ENCODE measurements at regions not wholly inside any gene's neighbourhood (a gene's known extent, or its start where the extent isn't known, plus 50 kb on each side); places are given as distances from the start of the nearest gene placed in this dataset.
"Not testable (repeated sequence)": the region's sequence is repeated elsewhere in the genome, so short reads cannot be mapped to it uniquely, and the experiment has no call there.

DNA sequence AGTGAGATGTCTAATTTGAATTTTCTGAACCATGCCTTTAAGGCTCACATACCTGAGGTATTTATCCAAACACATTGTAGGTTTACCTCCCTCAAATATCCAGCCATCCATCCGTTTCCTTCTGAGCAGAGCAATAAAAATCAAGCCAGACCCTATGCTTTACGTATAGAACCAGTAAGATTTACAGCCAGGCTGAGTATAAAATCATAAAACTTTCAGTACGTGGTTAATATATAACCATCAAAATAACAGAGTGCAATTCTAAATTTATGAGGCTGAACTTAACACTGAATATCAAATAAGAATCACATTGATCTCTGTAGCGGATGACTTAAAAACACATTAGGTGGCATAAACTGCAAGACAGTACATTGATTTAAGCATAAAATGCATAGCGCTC is 877.9 kb upstream of the WWC1 start:
- no peak for DNase-seq

DNA sequence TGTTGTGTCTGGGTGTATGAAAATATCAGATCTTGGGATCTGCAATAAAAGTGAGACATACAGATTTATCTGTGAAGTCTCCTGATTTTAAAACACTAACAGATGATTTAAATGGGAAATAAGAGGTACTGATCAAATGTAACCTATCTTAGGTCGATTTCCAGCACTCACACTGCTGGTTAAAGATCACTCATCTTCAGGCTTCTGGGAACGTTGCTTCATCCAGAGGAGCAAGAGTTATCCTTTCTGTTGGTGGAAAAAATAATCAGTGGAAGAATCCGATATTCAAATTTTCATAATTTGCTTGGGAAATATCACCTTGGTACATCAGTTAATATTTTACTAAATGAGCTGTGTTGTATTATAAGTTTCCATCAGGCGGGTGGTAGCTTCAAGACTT is 876.8 kb upstream of the WWC1 start:
- DNase-seq: no peak

DNA sequence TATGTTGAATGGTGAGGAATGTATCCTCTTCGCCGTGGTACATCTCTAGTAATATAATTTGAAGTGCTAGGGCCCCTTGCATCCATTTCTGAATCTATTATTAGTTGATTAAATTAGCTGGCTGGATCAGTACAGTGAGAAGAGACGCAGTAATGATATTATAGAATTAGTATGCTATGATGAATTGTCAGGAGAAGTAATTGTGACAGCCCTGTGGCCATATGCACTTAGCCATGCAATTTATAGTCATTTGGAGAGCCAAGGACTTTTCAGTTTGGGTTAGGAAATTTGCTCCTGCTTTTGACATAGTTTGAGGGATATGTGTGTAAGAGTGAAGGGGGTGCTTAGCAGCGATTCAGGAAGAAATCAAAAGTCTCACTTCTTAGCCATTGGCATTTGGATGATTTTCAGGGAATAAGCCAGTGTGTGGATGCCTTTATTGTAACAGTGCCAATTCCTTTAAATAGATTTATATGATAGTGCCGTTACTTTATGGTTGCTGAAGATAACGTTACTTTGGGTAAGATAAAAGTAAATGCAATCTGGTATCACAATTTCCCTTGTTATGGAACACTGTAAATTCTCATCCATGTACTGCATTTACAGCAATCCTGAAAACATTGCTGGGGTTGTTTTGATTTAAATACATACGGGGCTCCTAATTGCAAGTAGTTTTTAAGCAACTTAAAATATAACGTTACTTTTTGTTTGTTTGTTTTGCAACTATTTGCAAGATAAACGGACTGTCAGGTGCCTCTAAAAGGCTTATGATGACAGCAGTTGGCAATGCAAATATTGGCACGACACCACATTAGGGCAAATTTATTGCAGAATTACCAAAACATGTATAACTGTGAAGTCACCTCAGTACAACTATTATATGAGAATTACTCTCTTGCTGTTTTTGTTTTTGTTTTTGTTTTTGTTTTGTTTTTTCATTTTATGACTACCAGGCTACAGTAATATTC is 875.4 kb upstream of the WWC1 start:
- DNase-seq: no peak

DNA sequence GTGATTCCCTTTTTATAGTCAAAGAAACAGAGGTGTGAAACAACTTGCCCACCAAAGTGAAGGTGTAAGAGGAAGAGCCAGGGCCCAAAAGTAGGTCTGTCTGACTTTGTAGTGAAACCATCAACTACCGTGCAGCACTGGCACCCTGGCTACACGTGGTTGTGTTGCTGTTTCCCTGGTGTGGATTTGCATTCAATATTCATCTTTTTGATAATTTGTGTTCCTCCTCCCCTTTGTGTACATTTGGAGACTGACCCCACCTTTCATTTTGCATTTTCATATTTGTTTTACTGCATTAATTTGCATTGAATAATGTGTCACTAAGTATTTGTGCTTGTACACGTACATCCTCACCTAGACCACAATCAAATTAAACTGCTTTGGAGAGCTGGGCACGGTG is 873.8 kb upstream of the WWC1 start:
- DNase-seq: no peak

DNA sequence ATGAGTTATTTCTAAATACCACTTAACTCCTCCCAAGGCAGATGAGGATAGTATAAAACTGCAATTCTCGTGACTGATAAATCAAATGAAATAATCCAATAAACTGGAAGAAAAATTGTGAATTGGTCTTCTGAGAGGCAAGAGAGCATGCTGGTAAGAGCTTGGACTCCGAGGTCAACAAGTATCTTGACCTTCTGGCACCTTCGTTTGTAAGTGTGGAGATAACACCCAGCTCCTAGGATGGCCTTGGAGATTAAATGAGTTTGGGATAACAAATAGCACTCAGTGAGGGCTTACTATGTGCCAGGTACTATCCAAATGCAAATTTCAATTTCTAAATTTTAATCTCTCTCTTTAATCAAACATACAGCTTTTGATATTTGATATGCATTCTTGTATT is 866.3 kb upstream of the WWC1 start:
- DNase-seq: no peak

DNA sequence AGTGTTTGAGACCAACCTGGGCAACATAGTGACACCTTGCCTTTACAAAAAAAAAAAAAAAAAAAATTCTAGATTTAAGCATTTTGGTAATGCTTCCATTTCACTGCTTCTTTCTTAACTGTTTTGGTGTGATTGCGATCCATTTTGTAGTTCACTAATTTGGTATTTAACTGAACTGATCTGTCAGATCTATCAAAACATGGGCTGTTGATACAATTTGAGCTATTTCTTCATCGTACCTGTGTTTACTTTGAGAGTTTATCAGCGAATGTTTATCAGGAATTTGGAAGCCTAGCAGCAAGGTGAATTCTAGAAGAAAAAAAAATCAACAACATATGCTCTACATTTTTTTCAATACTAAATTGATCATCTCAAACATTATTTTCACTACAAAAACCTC is 864.9 kb upstream of the WWC1 start:
- DNase-seq: no peak

DNA sequence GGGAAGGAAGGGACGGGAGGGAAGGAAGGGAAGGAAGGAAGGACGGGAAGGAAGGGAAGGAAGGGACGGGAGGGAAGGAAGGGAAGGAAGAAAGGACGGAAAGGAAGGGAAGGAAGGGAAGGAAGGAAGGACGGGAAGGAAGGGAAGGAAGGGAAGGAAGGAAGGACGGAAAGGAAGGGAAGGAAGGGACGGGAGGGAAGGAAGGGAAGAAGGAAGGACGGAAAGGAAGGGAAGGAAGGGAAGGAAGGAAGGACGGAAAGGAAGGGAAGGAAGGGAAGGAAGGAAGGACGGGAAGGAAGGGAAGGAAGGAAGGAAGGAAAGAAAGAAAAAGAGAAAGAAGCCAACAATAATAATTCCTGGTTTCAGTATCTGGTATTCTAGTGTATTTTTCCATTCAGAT is 863.8 kb upstream of the WWC1 start:
- not testable (repeated sequence) for DNase-seq

DNA sequence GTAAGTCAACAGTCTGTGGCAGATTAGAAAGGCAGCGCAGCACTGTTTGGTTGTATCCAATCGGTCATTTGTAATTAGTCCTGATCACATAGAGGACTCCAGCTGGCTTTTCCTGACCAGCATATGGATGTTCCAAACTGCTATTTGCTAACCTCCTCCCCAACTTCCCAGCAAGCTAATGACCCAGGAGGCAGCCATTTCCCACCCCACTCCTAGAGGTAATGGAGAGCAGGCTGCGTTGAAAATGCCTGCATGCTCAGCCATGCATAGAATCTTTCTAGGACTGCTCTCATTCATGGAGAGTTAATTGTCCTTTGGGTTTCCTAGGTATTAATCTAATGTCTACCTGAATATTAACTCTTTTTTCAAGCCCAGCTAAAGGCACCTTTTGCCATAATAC is 850.6 kb upstream of the WWC1 start:
- DNase-seq: no peak

DNA sequence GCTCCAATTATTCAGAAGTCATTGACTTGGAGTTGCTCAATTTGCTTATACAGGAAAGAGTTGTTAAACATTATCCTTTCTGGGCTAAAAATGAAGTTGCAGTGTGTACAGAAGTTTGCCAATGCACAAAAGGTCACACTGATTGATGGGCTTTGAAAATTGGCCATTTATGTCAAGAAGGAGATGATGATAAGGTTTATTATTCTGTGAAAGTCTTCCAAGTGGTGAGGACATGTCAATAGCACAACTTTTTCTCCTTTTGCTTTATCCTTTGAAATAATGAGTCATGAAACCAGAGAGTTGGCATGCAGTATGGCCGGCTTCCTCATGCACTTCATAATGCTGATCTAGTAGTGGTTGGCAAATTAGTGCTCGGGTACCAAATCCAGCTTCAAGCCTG is 848.5 kb upstream of the WWC1 start:
- no peak for DNase-seq

DNA sequence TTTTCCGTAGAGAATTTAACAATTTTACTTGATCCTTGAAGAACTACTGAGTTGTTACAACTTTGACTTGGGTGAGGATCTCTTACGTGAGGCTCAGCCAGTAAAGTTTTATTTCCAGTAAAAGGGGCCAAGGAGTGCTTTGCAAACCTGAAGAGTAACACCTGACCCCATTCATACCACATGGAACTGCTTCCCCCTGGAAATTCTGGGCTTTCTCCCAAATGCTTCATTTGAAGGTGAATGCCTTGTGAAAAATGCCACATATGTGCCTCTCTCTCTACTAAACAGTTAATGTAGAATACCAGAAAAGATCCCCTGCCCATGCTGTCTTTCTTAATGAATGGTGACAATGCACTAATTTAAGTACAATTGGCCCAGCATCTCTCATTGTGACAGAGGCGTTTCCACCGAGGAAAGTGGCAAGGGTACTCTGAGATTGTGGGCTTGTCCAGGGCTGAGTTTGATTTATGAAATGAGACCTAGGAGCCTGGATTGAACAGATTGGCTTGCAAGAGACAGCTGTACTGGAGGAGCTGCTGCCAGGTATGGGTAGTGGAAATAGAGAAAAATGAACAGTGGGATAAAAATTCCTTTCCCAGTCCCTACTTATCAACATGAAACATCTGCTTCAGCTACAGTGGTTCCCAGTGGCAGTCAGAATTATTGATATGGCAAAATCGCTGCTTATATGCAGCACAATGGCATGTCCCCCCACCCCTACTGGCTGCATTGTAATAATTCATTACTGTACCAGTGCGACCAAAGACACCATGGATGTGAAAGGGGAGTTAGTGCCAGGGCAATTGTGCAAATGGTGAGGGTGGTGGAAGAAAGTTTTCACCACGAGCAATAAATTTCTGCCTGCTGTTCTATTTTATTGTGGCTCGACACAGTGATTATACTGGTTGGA is 843.7 kb upstream of the WWC1 start:
- DNase-seq: no peak

DNA sequence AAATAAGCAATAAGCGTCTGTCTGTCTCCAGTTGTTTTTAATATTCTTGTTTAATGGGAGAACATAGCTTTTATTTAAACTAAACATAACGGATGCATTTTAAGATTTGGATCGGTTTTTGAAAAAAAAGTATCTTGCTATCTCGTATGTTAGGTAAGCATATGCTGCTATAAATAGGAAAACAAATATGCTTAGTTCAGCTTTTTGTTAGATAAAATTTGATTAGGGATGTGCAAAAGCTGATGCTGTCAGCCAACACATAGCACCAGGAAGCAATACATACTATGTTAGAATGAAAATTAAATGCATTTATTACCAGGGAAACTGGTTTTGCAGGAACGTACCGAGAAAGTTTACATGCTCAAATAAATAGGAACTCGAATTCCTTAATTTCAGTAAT is 843.1 kb upstream of the WWC1 start:
- DNase-seq: no peak

DNA sequence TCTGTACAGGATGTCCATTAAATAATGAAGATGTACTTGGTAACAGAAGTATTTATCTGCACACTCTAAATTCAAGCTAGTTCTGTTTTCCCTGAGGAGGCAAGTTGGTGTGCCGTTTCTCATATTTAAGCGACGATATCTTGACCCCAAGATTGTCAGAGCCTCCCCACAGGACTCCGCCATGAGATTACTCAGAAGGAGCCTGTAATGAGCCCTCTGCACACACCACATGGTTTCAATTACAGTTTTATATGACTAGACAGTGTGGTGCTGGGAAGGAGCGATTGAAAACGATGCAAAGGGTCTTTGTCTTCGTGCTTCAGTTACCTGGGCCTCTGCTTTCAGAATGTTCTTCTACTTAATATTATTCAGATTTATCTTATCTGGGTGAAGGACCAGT is 840.4 kb upstream of the WWC1 start:
- no peak for DNase-seq

DNA sequence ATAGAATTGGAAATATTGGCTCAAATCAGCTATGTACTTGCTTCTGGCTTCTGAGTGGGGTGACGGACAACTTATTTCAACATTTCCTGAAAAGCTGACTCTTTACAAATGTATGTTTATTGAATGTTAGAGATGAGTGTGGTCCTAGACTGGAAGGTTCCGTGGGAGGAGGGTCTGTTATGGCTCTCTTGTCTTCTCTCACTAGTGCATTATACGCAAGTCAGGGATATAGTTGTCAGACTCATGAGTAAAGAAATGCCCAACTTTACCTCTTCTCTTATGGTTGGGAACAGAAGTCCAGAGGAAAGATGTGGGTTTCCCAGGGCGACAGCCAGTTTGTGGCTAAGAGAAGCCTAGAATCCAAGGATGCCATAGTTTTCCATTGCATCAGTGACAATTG is 839.3 kb upstream of the WWC1 start:
- no peak for DNase-seq

DNA sequence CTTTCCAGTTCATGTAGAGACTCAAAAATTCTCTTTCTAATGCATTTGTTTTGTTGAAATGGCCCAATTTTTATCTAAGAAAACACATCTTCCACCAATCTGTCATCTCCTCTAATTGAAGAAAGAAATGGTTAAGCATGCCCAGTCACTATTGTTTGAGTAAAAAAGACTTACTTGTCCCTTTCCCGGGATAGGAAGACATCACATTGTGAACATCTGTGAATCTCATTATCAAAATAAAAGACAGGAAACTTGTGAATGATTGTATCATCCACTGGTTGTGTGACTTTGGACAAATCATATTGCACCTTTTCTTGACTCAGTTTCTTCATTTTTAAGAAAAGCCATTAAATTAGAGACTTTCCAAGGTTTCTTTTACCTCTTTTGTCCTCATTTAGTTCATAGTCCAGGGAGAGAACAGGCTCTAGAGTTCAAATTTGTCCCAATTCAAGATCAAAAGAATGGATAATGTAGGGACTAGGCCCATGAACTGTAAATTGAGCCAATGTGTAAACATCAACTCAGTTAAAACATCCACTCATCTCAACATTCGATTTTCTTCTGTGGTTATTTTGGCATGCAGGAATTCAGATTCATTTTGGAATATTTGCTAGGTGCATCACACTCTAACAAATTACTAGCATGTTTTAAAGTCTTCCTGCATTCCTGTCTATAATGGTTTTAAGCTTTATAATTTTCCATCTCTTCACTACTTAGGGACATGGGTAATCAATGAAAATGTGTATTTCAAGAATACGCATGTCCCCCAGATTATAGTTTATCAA is 838.0 kb upstream of the WWC1 start:
- DNase-seq: no peak

DNA sequence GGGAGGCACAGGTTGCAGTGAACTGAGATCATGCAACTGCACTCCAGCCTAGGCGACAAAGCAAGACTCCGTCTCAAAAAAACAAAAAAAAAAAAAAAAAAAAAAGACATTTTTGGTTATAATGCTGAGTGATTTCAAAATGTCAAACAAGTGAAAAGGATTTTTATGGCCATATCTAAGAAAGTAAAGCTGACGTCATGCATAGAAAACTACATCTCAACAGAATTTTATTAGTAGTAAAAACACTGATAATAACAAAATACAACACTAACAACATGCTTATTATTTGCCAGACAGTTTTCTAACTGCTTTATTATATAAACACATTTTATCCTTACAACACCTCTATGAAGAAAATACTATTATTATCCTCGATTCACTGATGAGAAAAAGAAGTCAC is 833.0 kb upstream of the WWC1 start:
- DNase-seq: no peak

DNA sequence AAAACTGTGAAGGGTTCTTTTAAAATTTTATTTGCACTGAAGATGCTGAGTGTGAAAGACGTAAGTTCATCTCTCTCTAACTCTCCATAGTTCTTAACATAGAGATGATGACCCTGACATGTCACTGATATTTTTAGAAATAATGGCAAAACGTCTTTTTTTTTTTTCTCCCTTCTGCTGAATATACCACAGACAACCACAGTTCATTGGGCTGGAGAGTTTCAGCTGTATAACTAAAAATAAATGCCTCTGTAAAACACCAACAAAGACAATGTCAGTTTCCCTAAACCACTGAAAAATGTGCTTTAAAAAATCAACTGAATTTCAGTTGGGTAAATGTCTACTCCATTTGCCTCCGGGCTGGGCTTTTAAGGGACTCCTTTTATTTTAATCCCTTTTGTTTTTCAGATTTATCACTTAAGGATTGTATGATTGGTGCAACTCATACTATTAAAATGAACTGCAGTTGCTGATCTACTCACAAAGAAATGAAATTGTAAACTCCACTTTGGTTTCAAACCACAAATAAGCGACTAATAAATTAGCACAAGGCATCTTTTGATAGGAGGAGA is 830.9 kb upstream of the WWC1 start:
- no peak for DNase-seq

DNA sequence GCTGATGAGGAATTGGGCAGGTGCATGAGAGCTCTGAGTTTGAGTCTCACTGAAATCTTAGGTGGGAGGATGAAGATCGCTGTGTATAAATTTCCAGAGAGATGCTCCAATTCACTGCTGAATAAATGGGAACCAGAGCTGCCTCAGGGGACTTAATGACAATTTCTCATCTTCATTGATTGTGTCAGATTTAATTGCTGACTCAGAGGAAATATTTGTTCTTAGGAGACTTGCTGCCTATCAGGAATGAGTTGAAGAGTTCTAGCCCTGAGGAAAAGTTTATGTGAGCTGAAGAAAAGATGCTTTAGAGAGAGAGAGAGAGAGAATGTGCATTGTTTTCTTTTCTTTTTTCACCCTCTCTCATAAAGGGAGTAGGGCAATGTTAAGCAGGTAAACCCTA is 827.5 kb upstream of the WWC1 start:
- no peak for DNase-seq

DNA sequence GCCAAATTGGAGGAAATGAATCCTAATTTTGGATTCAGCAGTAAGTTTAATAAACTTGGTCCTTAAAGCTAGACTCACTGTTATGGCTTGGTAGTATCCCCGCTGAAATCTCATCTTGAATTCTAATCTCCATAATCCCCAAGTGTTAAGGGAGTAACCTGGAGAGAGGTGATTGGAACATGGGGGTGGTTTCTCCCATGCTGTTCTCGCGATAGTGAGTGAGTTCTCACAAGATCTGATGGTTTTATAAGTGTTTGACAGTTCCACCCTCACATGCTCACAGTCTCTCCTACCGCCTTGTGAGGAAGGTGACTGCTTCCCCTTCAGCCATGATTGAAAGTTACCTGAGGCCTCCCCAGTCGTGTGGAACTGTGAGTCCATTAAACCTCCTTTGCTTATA is 824.5 kb upstream of the WWC1 start:
- DNase-seq: no peak

DNA sequence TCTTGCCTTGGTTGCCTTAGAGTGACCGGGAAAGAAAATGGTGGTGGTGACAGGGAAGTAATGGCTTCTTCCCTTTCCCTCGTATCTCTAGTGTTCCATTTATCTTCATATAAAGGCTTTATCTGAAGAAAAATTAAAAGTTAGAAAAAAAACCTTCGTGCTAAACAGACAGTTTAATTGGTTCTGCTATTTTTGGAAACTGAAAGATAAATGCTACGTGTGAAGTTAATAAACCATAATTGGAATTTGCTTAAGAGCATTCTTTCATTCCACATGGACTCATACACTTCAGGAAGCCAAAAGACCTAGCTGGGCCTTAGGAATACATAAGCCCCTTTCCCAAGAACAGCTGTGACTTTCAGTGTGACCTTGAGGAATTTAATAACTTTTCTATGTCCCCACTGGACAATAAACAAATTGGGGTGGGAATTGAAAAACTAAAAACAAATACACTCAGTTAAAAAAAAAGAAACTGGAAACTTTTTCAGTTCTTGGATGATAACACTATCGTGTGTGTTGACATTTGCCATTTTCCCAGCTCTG is 818.8 kb upstream of the WWC1 start:
- no peak for DNase-seq

DNA sequence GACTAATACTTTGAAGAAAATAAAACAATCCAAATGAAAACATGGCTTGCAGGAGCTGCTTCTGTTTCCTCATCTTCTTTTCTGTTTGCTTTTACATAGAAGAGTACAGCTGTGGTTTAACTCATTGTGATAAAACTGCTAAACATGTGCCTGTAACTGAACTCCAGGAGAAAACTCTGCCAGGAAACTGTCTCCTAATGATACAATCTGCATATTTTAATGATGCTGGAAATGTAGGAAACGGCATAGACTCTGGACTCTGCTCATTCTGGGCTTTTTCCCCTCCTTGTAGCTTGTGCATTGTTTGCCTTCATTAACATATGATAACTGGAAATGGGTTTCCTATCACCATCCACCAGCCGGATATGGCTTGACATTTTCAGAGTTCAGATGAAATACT is 813.3 kb upstream of the WWC1 start:
- DNase-seq: no peak

DNA sequence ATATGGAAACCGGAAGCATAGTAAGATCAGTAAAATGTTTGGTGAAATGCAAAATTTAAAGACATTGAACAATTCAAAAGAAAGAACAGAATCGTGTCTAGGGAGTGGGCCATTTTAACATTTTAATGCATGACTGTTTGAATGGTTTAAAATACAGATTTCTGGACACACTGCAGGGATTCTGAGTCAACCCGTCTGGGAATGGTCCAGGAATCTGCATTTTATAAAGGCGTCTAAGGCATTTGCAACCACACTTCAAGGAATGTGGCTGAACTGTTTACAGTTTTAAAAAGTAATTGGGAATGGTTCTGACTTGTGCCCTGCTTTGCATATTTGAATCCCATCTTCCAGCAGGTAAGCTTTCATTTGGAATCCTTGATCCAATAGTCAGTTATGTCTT is 811.7 kb upstream of the WWC1 start:
- no peak for DNase-seq

DNA sequence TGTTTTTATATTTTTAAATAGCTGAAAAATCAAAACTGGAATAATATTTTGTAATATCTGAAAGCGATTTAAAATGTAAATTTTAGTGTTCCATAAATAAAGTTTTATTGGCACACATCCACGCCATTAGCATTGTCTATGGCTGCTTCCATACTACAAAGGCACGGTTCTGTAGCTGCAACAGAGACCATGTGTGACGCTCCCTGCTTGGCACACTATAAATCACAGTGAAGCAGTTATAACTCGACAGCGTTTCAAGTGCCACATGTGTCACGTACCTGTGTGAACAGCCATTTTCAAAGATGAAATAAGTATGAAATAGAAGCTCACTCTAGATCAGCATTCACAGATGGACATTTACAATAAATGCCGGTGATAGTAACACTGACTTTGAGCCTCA is 810.1 kb upstream of the WWC1 start:
- no peak for DNase-seq
